IMR-90 (cell line): ENCODE measurements at regions not wholly inside any gene's neighbourhood (a gene's known extent, or its start where the extent isn't known, plus 50 kb on each side); places are given as distances from the start of the nearest gene placed in this dataset.

Source experiments
- ATAC-seq: fragments of 200-7000 bp; cut with Tn5 transposase; 2 replicates; pipeline ENCODE4 v1.9.1; 2020; ENCODE audit warnings: low read depth, mild to moderate bottlenecking, moderate library complexity
- BruUV-seq: library from RNA; stranded (reverse); fragments of 400-500 nt; replicated peaks from 2 replicates; lab custom pipeline; 2021; lab: Mats Ljungman, UMichigan
- CTCF ChIA-PET: fragments of 300-600 bp; formaldehyde crosslinking; extraction: SDS; loops from one replicate; lab custom pipeline; 2021; ENCODE audit warnings: antibody characterized with exemption; lab: Yijun Ruan, JAX
- POLR2A ChIA-PET: fragments of 300-600 bp; sonication (Branson Sonifier 250); formaldehyde crosslinking; loops from one replicate; lab custom pipeline; 2022; ENCODE audit warnings: antibody characterized with exemption; ENCODE audit not compliant: unreplicated experiment; lab: Charles Lee
- DNase-seq: peaks from one replicate; pipeline ENCODE4 v3.0.0; 2013
- H2AFZ ChIP-seq: replicated peaks from 2 replicates; pipeline ENCODE3; 2013; ENCODE audit warnings: low read length, mild to moderate bottlenecking; ENCODE audit not compliant: poor library complexity
- H2AK5ac ChIP-seq: 2 replicates; pipeline ENCODE4 v1.6.1; 2013; ENCODE audit warnings: low read depth, low read length, inconsistent platforms
- H2AK9ac ChIP-seq: replicated peaks from 2 replicates; pipeline ENCODE3; 2013; ENCODE audit warnings: mild to moderate bottlenecking, low read depth, low read length, moderate library complexity; ENCODE audit not compliant: poor library complexity
- H2BK120ac ChIP-seq: 2 replicates; pipeline ENCODE4 v1.6.1; 2013; ENCODE audit warnings: low read depth, low read length, inconsistent platforms
- H2BK15ac ChIP-seq: 3 replicates; pipeline ENCODE4 v1.6.1; 2013; ENCODE audit warnings: low read depth, low read length, inconsistent platforms
- H2BK20ac ChIP-seq: 2 replicates; pipeline ENCODE4 v1.6.1; 2013; ENCODE audit warnings: low read depth, mild to moderate bottlenecking, inconsistent platforms, low read length, moderate library complexity
- H2BK5ac ChIP-seq: 2 replicates; pipeline ENCODE4 v1.6.1; 2013; ENCODE audit warnings: mild to moderate bottlenecking, low read depth, low read length, inconsistent platforms; ENCODE audit not compliant: poor library complexity, severe bottlenecking
- H3K14ac ChIP-seq: replicated peaks from 2 replicates; pipeline ENCODE4 v1.6.1; 2013; ENCODE audit warnings: low read depth, low read length, inconsistent platforms
- H3K18ac ChIP-seq: 2 replicates; pipeline ENCODE4 v1.6.1; 2013; ENCODE audit warnings: low read depth, low read length, control low read depth
- H3K23ac ChIP-seq: 2 replicates; pipeline ENCODE4 v1.6.1; 2013; ENCODE audit warnings: low read depth, low read length, inconsistent platforms
- H3K27ac ChIP-seq: 2 replicates; pipeline ENCODE4 v1.5.1; 2013; ENCODE audit warnings: mild to moderate bottlenecking, control low read depth, low read length; ENCODE audit not compliant: insufficient read depth
- H3K27me3 ChIP-seq: 2 replicates; pipeline ENCODE4 v1.6.1; 2013; ENCODE audit warnings: low read length; ENCODE audit not compliant: control insufficient read depth, insufficient read depth
- H3K36me3 ChIP-seq: 2 replicates; pipeline ENCODE4 v1.6.1; 2013; ENCODE audit warnings: low read length, mixed read lengths; ENCODE audit not compliant: control insufficient read depth, insufficient read depth
- H3K4ac ChIP-seq: 2 replicates; pipeline ENCODE4 v1.6.1; 2013; ENCODE audit warnings: low read depth, low read length, inconsistent platforms
- H3K4me1 ChIP-seq: 2 replicates; pipeline ENCODE4 v1.6.1; 2013; ENCODE audit warnings: low read length, mixed read lengths; ENCODE audit not compliant: control insufficient read depth, insufficient read depth
- H3K4me2 ChIP-seq: 2 replicates; pipeline ENCODE4 v1.6.1; 2013; ENCODE audit warnings: low read depth, mild to moderate bottlenecking, control low read depth, low read length, moderate library complexity
- H3K4me3 ChIP-seq: 2 replicates; pipeline ENCODE4 v1.5.1; 2013; ENCODE audit warnings: low read depth, mild to moderate bottlenecking, control low read depth, low read length, moderate library complexity; ENCODE audit not compliant: insufficient read depth
- H3K56ac ChIP-seq: 2 replicates; pipeline ENCODE4 v1.6.1; 2013; ENCODE audit warnings: low read length, inconsistent platforms; ENCODE audit not compliant: insufficient read depth; ENCODE audit errors: extremely low read depth
- H3K79me1 ChIP-seq, 2 experiments: 2 replicates each; pipeline ENCODE4 v1.6.1; 2013; ENCODE audit warnings: low read length in 2 of 2, inconsistent platforms in 1 of 2, low read depth in 1 of 2
- H3K9ac ChIP-seq: 2 replicates; pipeline ENCODE4 v1.6.1; 2013; ENCODE audit warnings: low read depth, low read length, control low read depth
- H3K9me1 ChIP-seq: 2 replicates; pipeline ENCODE4 v1.6.1; 2013; ENCODE audit warnings: low read length, inconsistent platforms; ENCODE audit not compliant: insufficient read depth
- H3K9me3 ChIP-seq: 2 replicates; pipeline ENCODE4 v1.6.1; 2013; ENCODE audit warnings: low read length; ENCODE audit not compliant: control insufficient read depth, insufficient read depth
- H4K20me1 ChIP-seq: 2 replicates; pipeline ENCODE4 v1.6.1; 2013; ENCODE audit warnings: low read length, inconsistent platforms; ENCODE audit not compliant: insufficient read depth
- H4K5ac ChIP-seq: 2 replicates; pipeline ENCODE4 v1.6.1; 2013; ENCODE audit warnings: mild to moderate bottlenecking, low read depth, low read length, control low read depth
- H4K8ac ChIP-seq, 2 experiments: 2 replicates each; pipeline ENCODE4 v1.6.1; 2013; ENCODE audit warnings: low read depth in 2 of 2, low read length in 2 of 2, control low read depth in 1 of 2, inconsistent platforms in 1 of 2
- H4K91ac ChIP-seq: 2 replicates; pipeline ENCODE4 v1.6.1; 2013; ENCODE audit warnings: low read depth, low read length, inconsistent platforms; ENCODE audit not compliant: insufficient read depth
- BHLHE40 ChIP-seq: fragments of 150-350 bp; IDR thresholded peaks from 2 replicates; pipeline ENCODE4 v1.6.1; 2016; ENCODE audit warnings: mild to moderate bottlenecking, low read depth, low read length
- CEBPB ChIP-seq: IDR thresholded peaks from 2 replicates; pipeline ENCODE4 v1.6.1; 2012; ENCODE audit warnings: low read depth, low read length, improper control_type of control experiment
- CHD1 ChIP-seq: IDR thresholded peaks from 2 replicates; pipeline ENCODE4 v1.6.1; 2012; ENCODE audit warnings: low read depth, low read length, improper control_type of control experiment
- CTCF ChIP-seq: conservative IDR thresholded peaks from 2 replicates; pipeline ENCODE4 v1.5.1; 2012; ENCODE audit warnings: mild to moderate bottlenecking, low read depth, low read length, improper control_type of control experiment
- FOS ChIP-seq: fragments of 150-350 bp; IDR thresholded peaks from 2 replicates; pipeline ENCODE4 v1.6.1; 2016; ENCODE audit warnings: low read depth, low read length
- MAFK ChIP-seq: IDR thresholded peaks from 2 replicates; pipeline ENCODE4 v1.6.1; 2012; ENCODE audit warnings: low read depth, low read length, improper control_type of control experiment
- MAZ ChIP-seq: IDR thresholded peaks from 2 replicates; pipeline ENCODE4 v1.6.1; 2012; ENCODE audit warnings: low read depth, mild to moderate bottlenecking, low read length, improper control_type of control experiment, moderate library complexity, borderline replicate concordance
- MXI1 ChIP-seq: IDR thresholded peaks from 2 replicates; pipeline ENCODE4 v1.6.1; 2012; ENCODE audit warnings: low read depth, mild to moderate bottlenecking, low read length, moderate library complexity, borderline replicate concordance
- NFE2L2 ChIP-seq: fragments of 150-350 bp; IDR thresholded peaks from 2 replicates; pipeline ENCODE4 v1.6.1; 2016; ENCODE audit warnings: low read depth, mild to moderate bottlenecking, low read length
- POLR2A ChIP-seq: IDR thresholded peaks from 2 replicates; pipeline ENCODE4 v1.6.1; 2012; ENCODE audit warnings: mild to moderate bottlenecking, low read depth, low read length
- RAD21 ChIP-seq: IDR thresholded peaks from 2 replicates; pipeline ENCODE4 v1.6.1; 2012; ENCODE audit warnings: low read length, improper control_type of control experiment
- RCOR1 ChIP-seq: IDR thresholded peaks from 2 replicates; pipeline ENCODE4 v1.6.1; 2012; ENCODE audit warnings: mild to moderate bottlenecking, low read length, improper control_type of control experiment; ENCODE audit not compliant: insufficient replicate concordance
- RFX5 ChIP-seq: IDR thresholded peaks from 2 replicates; pipeline ENCODE4 v1.8.0; 2012; ENCODE audit warnings: low read depth, mild to moderate bottlenecking, low read length, moderate library complexity
- SMC3 ChIP-seq: fragments of 150-350 bp; IDR thresholded peaks from 2 replicates; pipeline ENCODE4 v1.6.1; 2016; ENCODE audit warnings: low read depth, mild to moderate bottlenecking, antibody characterized with exemption, low read length, moderate library complexity
- USF2 ChIP-seq: fragments of 150-350 bp; IDR thresholded peaks from 2 replicates; pipeline ENCODE4 v1.6.1; 2017; ENCODE audit warnings: mild to moderate bottlenecking, antibody characterized with exemption, low read length, low read depth
- WGBS, 2 experiments: methylation state at CpG; one replicate each; pipeline versions ENCODE4 v1.1.5 to v1.1.7; 2013; ENCODE audit warnings: missing lambda C conversion rate in 2 of 2; ENCODE audit not compliant: insufficient read length in 1 of 2; ENCODE audit errors: extremely low coverage in 2 of 2; 5-methylcytosine and 5-hydroxymethylcytosine counted together
- dilution Hi-C: fragments of 300-500 bp; cut with HindIII; formaldehyde crosslinking; loops from one replicate; pipeline ENCODE4 v1.14.3; 2018; ENCODE audit warnings: low sequenced_read_pairs; ENCODE audit not compliant: unreplicated experiment
- in situ Hi-C: fragments of 300-500 bp; cut with MboI; formaldehyde crosslinking; loops from 3 replicates; pipeline ENCODE4 v1.14.3; 2019; ENCODE audit warnings: low sequenced_read_pairs, inconsistent platforms, mixed read lengths
- intact Hi-C: fragments of 100-400 bp; cut with micrococcal nuclease; formaldehyde crosslinking; loops from 2 replicates; pipeline ENCODE4 v1.10.0; 2022
- TF ChIP-seq, protein P1 (sequence below): fragments of 150-350 bp; IDR thresholded peaks from 2 replicates; pipeline ENCODE4 v1.6.1; 2016; ENCODE audit warnings: low read depth, mild to moderate bottlenecking, low read length, moderate library complexity, borderline replicate concordance

DNA sequence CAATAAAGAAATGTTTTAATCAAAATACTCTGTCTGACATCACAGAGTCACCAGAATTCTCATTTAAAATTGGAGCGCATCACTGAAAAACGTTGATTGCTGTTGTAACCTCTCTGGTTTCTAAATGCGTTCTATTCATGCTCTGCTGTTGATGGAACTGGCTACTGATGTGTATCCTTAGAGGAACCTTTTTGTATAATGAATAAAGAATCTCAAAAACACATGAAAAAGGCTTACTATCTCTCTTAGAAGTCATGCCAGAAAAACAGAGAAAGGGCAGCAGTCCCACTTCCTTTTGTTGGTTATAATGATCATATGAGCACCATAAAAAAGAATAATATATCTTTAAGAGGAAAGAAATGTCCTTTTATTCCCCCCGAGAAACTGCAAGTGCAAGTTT lies 615.5 kb downstream of the TLE1 start:
- Histone ChIP-seq H3K36me3 (no peaks in the 10 kb centered on the region), H2BK5ac (no peak overlapping the region), H3K4me3 (no peak overlapping the region), H3K9me1 (no peaks in the 10 kb centered on the region), H3K14ac (no peak overlapping the region), H2AK9ac (no peak overlapping the region), H3K4ac (no peak overlapping the region), H3K79me1 (no peaks in the 10 kb centered on the region), H2BK120ac (no peak overlapping the region), H3K27me3 (no peaks in the 10 kb centered on the region; the same call in 1 of the 2 replicates), H4K91ac (no peak overlapping the region), H4K8ac (no peak overlapping the region), H3K18ac (no peak overlapping the region), H3K27ac (no peak overlapping the region), H3K23ac (no peak overlapping the region), H2BK15ac (no peak overlapping the region), H4K20me1 (no peaks in the 10 kb centered on the region), H3K4me1 (no peaks in the 10 kb centered on the region), H2AFZ (no peak overlapping the region), H3K9ac (no peak overlapping the region), H4K5ac (no peak overlapping the region), H3K9me3 (no peaks in the 10 kb centered on the region), H3K56ac (no peak overlapping the region), H2AK5ac (no peak overlapping the region), H3K4me2 (no peak overlapping the region), H2BK20ac (no peak overlapping the region)
- no CpG with 5 or more reads among the region's 4 CpGs for WGBS, 2 experiments
- CTCF ChIA-PET = interaction anchor here (0.6 kb wide), 1 partner anchor 152 kb away, joined by 4 read pairs; no protein-coding TSS in a partner anchor
- POLR2A ChIA-PET = no interaction called here
- in situ Hi-C loops (no loop called here), dilution Hi-C loops (no loop called here), intact Hi-C loops (no loop called here)
- BruUV-seq = no TSS peak
- DNase-seq (no peak), ATAC-seq (no peak)
- TF ChIP-seq POLR2A (no peak), RFX5 (no peak), MAFK (no peak), CHD1 (no peak), MXI1 (no peak), MAZ (no peak), CEBPB (no peak), FOS (no peak), CTCF (no peak), RCOR1 (no peak), NFE2L2 (no peak), RAD21 (no peak), BHLHE40 (no peak), USF2 (no peak), SMC3 (no peak)
- TF ChIP-seq, protein P1, sequence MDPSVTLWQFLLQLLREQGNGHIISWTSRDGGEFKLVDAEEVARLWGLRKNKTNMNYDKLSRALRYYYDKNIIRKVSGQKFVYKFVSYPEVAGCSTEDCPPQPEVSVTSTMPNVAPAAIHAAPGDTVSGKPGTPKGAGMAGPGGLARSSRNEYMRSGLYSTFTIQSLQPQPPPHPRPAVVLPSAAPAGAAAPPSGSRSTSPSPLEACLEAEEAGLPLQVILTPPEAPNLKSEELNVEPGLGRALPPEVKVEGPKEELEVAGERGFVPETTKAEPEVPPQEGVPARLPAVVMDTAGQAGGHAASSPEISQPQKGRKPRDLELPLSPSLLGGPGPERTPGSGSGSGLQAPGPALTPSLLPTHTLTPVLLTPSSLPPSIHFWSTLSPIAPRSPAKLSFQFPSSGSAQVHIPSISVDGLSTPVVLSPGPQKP = no peak
